Bronchial epithelial cell (primary cell): ENCODE measurements at regions not wholly inside any gene's neighbourhood (a gene's known extent, or its start where the extent isn't known, plus 50 kb on each side); places are given as distances from the start of the nearest gene placed in this dataset.
A peak's percentile ranks its signal among the peaks of the same experiment; 100 is the strongest.

Experiments used
- DNase-seq: peaks from one replicate; pipeline ENCODE4 v3.0.0-alpha.2; 2010; ENCODE audit warnings: low read depth
- FAIRE-seq: peaks from 2 replicates; lab custom pipeline; 2011; peaks lifted over from hg19 to GRCh38; lab: Jason Lieb, UNC
- H3K27me3 ChIP-seq: 2 replicates; pipeline ENCODE4 v1.5.1; 2011; ENCODE audit warnings: low read length; ENCODE audit not compliant: control insufficient read depth, insufficient read depth
- H3K36me3 ChIP-seq: 2 replicates; pipeline ENCODE4 v1.5.1; 2011; ENCODE audit warnings: low read length; ENCODE audit not compliant: control insufficient read depth, insufficient read depth
- H3K4me3 ChIP-seq: 2 replicates; pipeline ENCODE4 v1.5.1; 2011; ENCODE audit warnings: mild to moderate bottlenecking, low read depth, low read length, control low read depth
- CTCF ChIP-seq: IDR thresholded peaks from 2 replicates; pipeline ENCODE4 v1.5.1; 2011; ENCODE audit warnings: mild to moderate bottlenecking, moderate library complexity, low read length, control low read depth, inconsistent platforms; ENCODE audit not compliant: insufficient read depth, severe bottlenecking

DNA sequence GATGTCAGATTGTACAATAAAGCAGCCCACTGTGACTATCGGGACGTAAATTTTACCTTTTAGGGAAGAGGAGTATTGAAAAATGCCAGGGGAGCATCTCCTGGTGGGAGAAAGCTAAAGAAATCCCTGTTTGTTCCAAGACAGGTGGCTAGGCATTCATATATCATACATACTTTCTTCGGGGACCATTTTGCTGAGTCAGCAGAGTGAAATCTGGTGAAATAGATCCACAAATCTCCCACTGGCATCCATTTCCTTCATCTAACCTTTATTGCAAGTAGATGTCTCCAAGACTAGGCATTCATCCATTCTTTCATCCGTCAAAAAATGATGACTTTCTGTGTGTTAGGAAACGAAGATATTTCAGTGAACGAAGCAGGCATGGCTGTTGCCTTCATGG lies 107.1 kb downstream of the BMP4 start:
- Histone ChIP-seq H3K4me3 (no peak overlapping the region), H3K36me3 (no peaks in the 10 kb centered on the region), H3K27me3 (no peaks in the 10 kb centered on the region)
- FAIRE-seq (no peak), DNase-seq (no peak)
- no peak for TF ChIP-seq CTCF

- H3K27me3 ChIP-seq = no peaks in the 10 kb centered on the region
- no peaks in the 10 kb centered on the region for H3K36me3 ChIP-seq
- FAIRE-seq (no peak), DNase-seq (no peak)
- no peak for TF ChIP-seq CTCF
- H3K4me3 ChIP-seq = no peak overlapping the region
Measured at GRCh38 chr14:53848854-53849253, 107.8 kb downstream of the BMP4 start.

- Histone ChIP-seq H3K27me3 (no peaks in the 10 kb centered on the region), H3K36me3 (no peaks in the 10 kb centered on the region), H3K4me3 (no peak overlapping the region)
- FAIRE-seq = no peak
- DNase-seq = no peak
- TF ChIP-seq CTCF = no peak
Measured at GRCh38 chr14:53847881-53848280, 108.7 kb downstream of the BMP4 start.

- Histone ChIP-seq H3K4me3 (no peak overlapping the region), H3K27me3 (no peaks in the 10 kb centered on the region), H3K36me3 (no peaks in the 10 kb centered on the region)
- FAIRE-seq = no peak
- no peak for TF ChIP-seq CTCF
- DNase-seq = no peak
Measured at GRCh38 chr14:53847057-53847456, 109.6 kb downstream of the BMP4 start.

- FAIRE-seq = no peak
Measured at GRCh38 chr14:53845813-53846693, 110.6 kb downstream of the BMP4 start.

More at GRCh38 chr14:53845813-53846693, 110.6 kb downstream of the BMP4 start:
- Histone ChIP-seq H3K27me3 (no peaks in the 10 kb centered on the region), H3K36me3 (no peaks in the 10 kb centered on the region), H3K4me3 (no peak overlapping the region)
- TF ChIP-seq CTCF = no peak
- DNase-seq = peak; percentile 75
